Femur (tissue), 1 donor: ENCODE measurements at regions not wholly inside any gene's neighbourhood (a gene's known extent, or its start where the extent isn't known, plus 50 kb on each side); places are given as distances from the start of the nearest gene placed in this dataset.
"Not testable (repeated sequence)": the region's sequence is repeated elsewhere in the genome, so short reads cannot be mapped to it uniquely, and the experiment has no call there.

Source experiments
- DNase-seq: peaks from one replicate; pipeline ENCODE4 v3.0.0-alpha.2; 2017

DNA sequence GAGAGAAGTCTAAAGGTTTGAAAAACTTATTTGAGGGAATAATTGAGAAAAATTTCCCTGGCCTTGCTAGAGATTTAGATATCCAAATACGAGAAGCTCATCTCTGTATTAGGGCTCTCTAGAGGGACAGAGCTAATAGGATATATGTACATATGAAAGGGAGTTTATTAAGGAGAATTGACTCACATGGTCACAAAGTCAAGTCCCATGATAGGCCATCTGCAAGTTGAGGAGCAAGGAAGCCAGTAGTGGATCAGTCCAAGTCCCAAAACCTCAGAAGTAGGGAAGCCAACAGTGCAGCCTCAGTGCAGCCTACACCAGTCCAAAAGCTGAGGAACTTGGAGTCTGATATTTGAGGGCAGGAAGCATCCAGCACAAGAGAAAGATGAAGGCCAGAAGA lies 126.7 kb downstream of the PJA2 start:
- not testable (repeated sequence) for DNase-seq

DNA sequence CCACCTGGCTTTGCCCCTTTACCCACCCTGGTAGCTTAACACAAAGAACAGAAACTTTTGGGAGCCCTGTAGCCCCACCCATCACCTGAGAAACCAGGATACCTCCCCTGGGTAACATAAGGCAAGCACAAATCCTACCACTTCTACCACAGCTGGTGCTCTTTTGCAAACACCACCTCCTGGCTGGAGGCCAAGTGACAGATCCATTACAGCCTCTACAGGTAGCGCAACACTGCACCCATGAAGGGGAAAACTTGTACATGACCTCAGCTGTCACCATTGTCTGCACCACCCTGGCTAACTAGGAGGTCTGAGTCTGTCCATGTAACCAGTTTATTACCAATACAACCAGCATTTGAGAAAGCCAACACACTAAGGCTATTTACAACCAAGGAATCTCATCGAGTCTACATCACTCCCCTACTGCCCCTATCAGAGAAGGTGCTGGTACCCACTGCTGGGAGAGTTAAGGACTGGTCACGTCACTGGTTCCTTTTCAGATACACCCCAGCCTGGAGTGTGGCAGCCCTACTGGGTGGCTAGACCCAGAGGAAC lies 128.6 kb downstream of the PJA2 start:
- DNase-seq: no peak

DNA sequence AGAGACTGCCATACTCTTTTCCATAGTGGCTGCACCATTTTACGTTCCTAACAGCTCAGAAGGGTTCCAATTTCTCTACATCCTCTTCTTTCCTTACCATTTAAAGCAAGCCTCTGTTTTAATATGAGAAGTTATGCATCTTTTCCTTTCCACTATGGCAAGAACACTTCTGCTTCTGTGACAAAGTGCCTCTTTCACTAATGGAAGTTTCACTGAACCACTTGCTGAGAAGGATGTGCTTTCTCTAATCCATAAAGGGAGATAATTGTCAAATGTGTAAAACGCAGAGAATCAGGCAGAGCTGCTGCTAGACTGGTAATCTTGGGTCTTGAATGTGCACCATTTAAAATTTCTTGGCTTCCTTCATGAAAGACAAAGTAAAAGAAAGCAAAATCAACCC lies 131.6 kb downstream of the PJA2 start:
- no peak for DNase-seq

DNA sequence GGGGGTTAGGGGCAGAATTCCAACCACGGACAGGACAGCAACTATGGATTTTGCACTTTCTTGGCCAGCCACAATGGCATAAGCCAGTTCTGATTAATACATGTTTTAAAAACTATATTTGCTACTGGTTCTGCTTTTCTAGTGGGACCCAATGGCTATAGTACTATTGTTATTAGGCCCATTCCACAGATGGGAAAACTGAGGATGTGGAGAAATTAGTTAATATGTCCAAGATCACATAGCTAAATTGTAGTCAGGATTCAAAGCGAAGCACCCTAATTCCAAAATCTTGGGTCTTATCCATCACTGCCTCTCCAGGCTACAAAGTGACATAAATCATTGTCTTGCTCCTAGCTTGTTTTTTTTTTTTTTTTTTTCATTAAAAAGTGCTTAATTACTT lies 133.9 kb downstream of the PJA2 start:
- DNase-seq: no peak

DNA sequence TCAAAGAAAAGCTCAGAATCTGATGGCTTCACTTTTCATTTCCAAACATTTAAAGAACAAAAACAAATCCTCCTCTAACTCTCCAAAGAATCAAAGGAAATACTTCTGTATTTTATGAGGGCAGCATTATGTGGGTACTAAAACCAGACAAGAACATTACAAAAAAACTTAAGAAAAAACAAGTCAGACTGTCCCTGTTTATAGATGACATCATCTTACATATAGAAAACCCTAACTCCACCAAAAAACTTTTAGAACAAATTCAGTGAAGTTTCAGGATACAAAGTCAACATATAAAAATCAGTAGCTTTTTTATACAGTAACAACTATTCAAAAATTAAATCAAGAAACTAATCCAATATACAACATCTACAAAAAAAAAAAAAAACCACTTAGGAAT lies 136.2 kb downstream of the PJA2 start:
- DNase-seq: no peak

DNA sequence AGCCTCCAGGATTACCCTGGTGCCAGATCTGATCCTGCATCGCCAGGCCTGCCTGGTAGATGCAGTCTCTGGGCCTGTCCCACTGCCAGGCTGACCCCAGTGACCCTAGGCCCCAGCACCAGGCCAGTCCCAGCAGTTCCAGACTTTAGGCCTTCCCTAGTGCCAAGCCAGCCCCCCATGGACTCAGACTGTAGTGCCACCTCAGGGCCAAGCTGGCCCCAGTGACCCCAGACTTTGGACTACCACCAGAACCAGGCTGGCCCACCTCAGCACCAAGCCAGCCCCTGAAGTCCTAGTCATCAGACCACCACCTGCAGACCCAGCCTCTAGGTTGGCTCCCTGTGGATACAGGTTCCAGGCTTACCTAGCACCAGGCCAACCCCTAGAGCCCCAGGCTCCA lies 142.5 kb downstream of the PJA2 start:
- no peak for DNase-seq

DNA sequence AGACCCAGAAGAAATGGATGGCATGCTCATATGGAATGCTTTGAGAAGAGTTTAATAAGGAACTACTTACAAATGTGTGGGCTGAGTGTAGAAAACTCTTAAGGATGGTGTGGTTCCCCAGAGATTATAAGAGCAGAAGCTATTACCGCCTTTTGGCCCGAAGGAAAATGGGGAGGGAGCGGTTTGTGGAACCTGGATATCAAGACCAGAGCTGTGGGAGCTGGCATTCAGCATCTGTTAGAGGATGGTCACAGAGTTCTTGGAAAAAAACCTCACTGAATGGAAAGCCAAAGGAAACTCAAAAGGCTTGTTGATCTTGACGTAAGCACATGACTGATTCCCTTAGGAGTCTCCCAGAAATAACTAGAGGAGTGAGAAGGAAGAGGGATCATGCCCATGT lies 151.0 kb downstream of the PJA2 start:
- DNase-seq: no peak

DNA sequence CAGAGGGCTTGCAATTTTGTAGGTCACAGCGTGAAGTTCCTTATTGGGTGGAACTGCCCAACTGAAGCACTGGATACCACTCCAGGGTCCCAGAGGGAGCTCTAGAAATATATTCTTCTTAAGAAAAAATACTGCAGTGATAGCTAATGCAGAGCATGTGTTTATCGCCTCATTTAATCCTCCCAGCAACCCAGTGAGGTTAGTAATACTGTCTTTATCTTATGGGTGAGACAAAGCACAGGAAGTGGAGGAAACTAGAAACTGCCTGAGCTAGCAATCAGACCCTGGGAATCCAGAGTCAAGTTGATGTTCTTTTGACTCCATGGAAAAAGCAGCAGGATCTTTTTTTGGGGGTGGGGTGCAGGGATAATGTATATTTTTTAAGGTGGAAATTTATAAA lies 153.3 kb downstream of the PJA2 start:
- no peak for DNase-seq

DNA sequence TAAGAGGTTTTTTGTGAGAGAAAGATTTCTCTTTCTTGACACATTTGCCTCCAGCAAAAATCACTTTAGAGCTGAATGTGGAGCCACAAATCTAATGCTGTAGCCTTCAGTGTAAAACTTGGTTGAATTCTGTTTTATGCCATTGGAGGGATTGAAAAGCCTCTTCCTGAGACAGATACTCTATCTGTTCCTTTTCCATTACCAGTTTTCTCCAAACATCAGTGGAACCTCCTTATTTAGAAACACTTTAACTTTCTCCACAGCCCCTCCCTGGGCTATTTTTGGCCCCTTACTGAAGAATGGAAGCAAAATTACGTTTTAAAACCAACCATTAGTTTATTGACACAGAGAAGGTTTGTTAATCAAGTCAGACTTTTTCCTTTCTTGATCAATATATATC lies 155.3 kb downstream of the PJA2 start:
- DNase-seq: no peak

DNA sequence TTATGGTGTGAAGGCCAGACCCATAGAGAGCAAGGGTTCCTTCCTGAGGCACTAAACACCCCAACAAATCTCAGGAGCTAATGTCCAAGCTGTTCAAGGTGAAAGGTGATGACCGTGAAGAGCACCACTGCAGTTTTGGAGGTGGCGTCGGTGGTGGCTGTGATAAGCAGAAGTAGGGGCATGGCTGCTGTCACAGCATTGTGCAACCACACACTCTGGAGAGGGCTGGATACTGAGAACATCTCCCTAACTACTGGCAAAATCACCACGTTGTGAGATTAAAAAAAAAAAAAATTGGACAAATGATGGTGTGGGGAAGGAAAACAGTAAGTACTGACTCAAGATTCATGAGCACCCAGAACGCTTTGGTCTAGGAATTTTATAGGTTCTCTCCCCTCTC lies 156.5 kb downstream of the PJA2 start:
- no peak for DNase-seq

DNA sequence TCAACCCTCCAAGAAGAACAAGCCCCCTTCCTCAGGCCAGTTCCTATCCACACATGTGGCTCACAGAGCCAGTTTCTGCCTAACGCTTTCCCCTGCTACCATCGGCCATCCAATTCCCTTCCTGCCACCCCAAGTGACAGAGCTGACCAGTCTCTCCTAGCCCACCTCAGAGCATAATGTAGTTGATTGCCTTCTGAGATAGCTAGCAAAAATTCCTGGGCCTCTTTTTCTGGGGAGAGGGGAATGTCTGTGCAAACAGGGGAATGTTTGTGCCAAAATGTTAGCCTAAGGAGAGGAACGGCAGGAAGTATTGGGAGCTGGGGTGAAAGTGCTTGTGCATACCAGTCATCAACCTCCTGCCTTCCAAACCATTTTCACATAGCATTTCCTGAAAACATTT lies 157.0 kb downstream of the PJA2 start:
- DNase-seq: no peak

DNA sequence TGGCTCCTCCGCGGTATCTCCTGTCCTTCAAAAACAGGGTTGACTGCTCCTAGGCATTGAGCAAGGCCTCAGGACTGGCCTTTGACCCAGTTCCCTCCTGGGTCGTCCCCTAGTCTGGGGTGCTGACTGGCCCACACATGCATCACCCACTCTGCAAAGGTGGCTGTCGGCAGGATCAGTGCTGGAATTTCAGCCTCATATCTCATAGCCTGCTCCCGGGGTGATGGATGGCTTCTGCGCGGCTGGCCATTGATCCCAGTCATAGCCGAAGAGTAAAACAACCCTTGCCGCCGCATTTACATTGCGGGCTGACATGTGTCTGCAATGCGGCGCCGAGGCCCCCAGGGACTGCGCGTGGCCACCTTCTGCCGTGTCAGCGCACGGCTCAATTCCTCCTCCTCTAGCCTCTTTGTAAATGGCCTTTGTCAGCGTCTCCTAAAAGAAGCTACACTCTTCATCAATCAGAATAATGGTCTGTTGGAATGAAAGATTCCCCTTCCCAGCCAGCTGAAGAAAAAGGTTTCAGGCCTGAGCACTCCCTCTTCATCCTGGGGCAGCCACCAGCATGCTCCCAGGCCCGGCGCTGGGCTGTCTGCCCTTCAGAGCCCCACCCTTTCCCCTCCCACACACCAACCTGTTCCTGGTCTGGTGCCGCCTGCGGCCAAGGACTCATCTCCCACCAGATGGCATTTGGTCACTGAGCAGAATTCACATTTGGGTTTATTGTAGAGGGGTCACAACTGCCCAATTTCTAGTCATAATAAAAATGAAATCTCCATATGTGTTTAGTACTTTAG lies 159.0 kb downstream of the PJA2 start:
- no peak for DNase-seq

DNA sequence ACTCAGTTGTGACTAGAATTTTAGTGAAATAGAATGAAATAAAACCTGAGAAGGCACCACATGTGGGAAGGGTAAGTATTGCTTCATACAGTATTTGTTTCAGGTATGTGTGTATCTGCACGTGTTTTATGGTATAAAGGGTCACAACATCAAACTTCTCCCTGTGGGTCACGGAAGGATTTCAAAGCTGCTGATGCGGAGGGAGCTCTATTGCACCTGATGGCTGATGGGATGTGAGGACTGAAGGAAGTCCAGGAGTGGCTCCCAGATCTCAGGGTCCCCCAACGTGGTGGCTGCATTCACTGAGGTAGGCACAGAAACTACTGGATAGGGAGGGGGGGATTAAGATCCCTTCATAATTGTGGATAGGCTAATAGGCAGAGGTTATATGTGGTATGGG lies 159.7 kb downstream of the PJA2 start:
- DNase-seq: no peak

DNA sequence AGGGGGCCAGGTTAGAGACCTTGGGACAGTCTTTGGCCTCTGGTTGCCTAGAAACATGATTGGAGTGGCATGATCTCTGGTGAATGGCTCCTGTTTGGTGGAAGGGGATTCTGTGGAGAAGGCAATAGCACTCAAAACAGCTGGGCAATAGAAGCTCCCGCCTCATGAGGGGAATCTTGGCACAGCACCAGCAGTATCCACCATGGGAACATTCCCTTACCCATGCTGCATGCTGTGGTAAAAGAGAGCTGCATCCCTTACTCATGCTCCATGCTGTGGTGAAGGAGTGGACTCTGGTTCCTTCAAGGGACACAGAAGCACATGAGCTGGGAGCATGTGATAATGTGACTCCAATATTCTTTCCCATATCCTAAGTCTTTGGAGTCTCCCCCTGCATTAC lies 160.6 kb downstream of the PJA2 start:
- DNase-seq: no peak

DNA sequence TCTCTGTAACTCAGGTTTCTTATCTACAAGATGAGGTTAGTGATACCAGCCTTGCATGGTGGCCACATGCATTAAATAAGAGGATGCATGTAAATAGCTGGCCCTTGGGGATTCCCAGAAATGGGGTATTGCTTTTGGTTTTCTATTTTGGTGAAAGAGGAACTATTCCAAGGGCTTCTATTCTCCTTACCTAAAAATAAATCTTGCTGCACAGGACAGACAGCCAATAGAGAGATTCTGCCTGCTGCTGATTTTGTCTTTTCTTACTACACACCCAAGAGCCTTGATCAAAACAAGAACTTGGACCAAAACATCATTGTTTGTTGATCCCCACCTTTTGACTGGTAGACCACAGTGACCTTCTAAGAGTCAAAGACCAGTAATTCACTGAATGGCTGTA lies 161.8 kb downstream of the PJA2 start:
- no peak for DNase-seq

DNA sequence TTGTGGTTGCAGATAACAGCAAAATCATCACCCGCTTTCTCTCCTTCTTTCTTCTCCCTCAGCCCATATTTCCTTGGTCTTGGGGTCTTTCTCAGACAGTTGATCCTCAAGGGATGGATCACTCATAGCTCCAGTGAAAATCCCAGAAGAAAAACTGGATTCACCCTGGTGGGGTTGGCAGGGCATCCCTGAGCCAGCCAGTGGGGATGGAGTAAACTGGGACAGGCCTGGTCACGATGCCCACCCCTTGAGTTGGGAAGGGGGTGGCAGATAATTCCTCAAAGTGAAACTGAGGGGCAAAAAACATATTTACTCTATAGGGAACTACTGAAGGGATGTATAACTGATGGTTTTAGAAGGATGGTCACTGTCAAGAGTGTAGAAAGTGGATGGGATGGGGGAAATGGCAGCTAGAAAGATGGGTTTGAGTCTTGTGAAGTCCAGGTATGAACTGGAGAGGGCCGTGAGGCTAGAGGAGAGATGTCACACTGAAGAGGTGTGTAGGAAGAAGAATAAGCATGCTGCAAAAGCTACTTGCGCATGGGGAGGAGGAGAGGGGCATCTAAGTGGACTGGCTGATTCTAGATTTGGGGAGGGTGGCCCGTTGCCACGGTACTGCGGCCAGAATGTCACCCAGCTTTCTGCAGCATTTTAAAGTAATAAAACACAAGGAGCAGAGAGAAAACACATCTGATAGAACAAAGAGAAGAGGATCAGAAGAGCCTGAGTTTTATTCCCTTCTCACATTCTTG lies 162.8 kb downstream of the PJA2 start:
- DNase-seq: peak; percentile 1
